ENCODE measurements at regions not wholly inside any gene's neighbourhood (a gene's known extent, or its start where the extent isn't known, plus 50 kb on each side); places are given as distances from the start of the nearest gene placed in this dataset.
"Not testable (repeated sequence)": the region's sequence is repeated elsewhere in the genome, so short reads cannot be mapped to it uniquely, and the experiment has no call there.

GRCh38 chr6:121695329-121695728, 259.9 kb downstream of the GJA1 start:
- no peak for DNase-seq

GRCh38 chr6:121697921-121698320, 262.5 kb downstream of the GJA1 start:
- no peak for DNase-seq

- no peak for DNase-seq
Observed at GRCh38 chr6:121698617-121699016, 263.2 kb downstream of the GJA1 start.

- not testable (repeated sequence) for DNase-seq
Observed at GRCh38 chr6:121703129-121703528, 267.7 kb downstream of the GJA1 start.

GRCh38 chr6:121711472-121711871, 276.0 kb downstream of the GJA1 start:
- no peak for DNase-seq

- DNase-seq = no peak
Observed at GRCh38 chr6:121717686-121718085, 282.2 kb downstream of the GJA1 start.

- not testable (repeated sequence) for DNase-seq
Observed at GRCh38 chr6:121720867-121721266, 285.4 kb downstream of the GJA1 start.

GRCh38 chr6:121723623-121724022, 288.2 kb downstream of the GJA1 start:
- no peak for DNase-seq

- no peak for DNase-seq
Observed at GRCh38 chr6:121724576-121724975, 289.1 kb downstream of the GJA1 start.

- DNase-seq = no peak
Observed at GRCh38 chr6:121726596-121726995, 291.1 kb downstream of the GJA1 start.

- DNase-seq = no peak
Observed at GRCh38 chr6:121730616-121731015, 295.2 kb downstream of the GJA1 start.

- DNase-seq = no peak
Observed at GRCh38 chr6:121731381-121731780, 295.9 kb downstream of the GJA1 start.

- no peak for DNase-seq
Observed at GRCh38 chr6:121732641-121733040, 297.2 kb downstream of the GJA1 start.

- no peak for DNase-seq
Observed at GRCh38 chr6:121733234-121733633, 297.8 kb downstream of the GJA1 start.

GRCh38 chr6:121740188-121740587, 304.7 kb downstream of the GJA1 start:
- not testable (repeated sequence) for DNase-seq

- DNase-seq = no peak
Observed at GRCh38 chr6:121743691-121744090, 308.2 kb downstream of the GJA1 start.

- no peak for DNase-seq
Observed at GRCh38 chr6:121748376-121748775, 312.9 kb downstream of the GJA1 start.

- no peak for DNase-seq
Observed at GRCh38 chr6:121748850-121749249, 313.4 kb downstream of the GJA1 start.

GRCh38 chr6:121755485-121755884, 320.0 kb downstream of the GJA1 start:
- no peak for DNase-seq

- no peak for DNase-seq
Observed at GRCh38 chr6:121756666-121757065, 321.2 kb downstream of the GJA1 start.

- DNase-seq = no peak
Observed at GRCh38 chr6:121759370-121759769, 323.9 kb downstream of the GJA1 start.

- DNase-seq = no peak
Observed at GRCh38 chr6:121760191-121760590, 324.7 kb downstream of the GJA1 start.

GRCh38 chr6:121760745-121761144, 325.3 kb downstream of the GJA1 start:
- DNase-seq = no peak

GRCh38 chr6:121764493-121764892, 329.0 kb downstream of the GJA1 start:
- DNase-seq = no peak

- DNase-seq = no peak
Observed at GRCh38 chr6:121765060-121765459, 329.6 kb downstream of the GJA1 start.

GRCh38 chr6:121767211-121767610, 331.8 kb downstream of the GJA1 start:
- DNase-seq = no peak

Measured in midbrain (tissue), 1 donor.